Neutrophil (primary cell): ENCODE measurements at regions not wholly inside any gene's neighbourhood (a gene's known extent, or its start where the extent isn't known, plus 50 kb on each side); places are given as distances from the start of the nearest gene placed in this dataset.

Experiments used
- H3K27ac ChIP-seq: fragments of 200-600 bp; sonication (generic); 2 replicates; pipeline ENCODE4 v1.5.1; 2016; ENCODE audit warnings: mild to moderate bottlenecking, moderate library complexity
- H3K27me3 ChIP-seq: fragments of 200-600 bp; sonication (generic); 2 replicates; pipeline ENCODE4 v1.6.0; 2016; ENCODE audit warnings: mild to moderate bottlenecking
- H3K36me3 ChIP-seq: fragments of 200-600 bp; sonication (generic); 2 replicates; pipeline ENCODE4 v1.5.1; 2017
- H3K4me1 ChIP-seq, 2 experiments: fragments of 200-600 bp in 1 of 2; sonication (generic) in 1 of 2; 1 replicate in 1 of 2; 2 replicates in 1 of 2; pipeline versions ENCODE4 v1.5.1 to v1.6.1; 2013 to 2016; ENCODE audit warnings: low read depth in 1 of 2, low read length in 1 of 2, mild to moderate bottlenecking in 1 of 2, moderate library complexity in 1 of 2; ENCODE audit not compliant: control insufficient read depth in 1 of 2, insufficient read depth in 1 of 2
- H3K4me3 ChIP-seq, 2 experiments: fragments of 200-600 bp in 1 of 2; sonication (generic) in 1 of 2; 1 replicate in 1 of 2; 2 replicates in 1 of 2; pipeline ENCODE4 v1.5.1; 2013 to 2016; ENCODE audit warnings: low read depth in 1 of 2, low read length in 1 of 2, mild to moderate bottlenecking in 1 of 2, moderate library complexity in 1 of 2
- H3K9me3 ChIP-seq: fragments of 200-600 bp; sonication (generic); 2 replicates; pipeline ENCODE4 v1.5.1; 2016
- CTCF ChIP-seq: fragments of 200-600 bp; sonication (generic); IDR thresholded peaks from 2 replicates; pipeline ENCODE4 v1.5.1; 2016; ENCODE audit warnings: antibody characterized with exemption

GRCh38 chrX:39992300-39992699 lies 105.5 kb downstream of the BCOR start:
- H3K27ac ChIP-seq, result no peak overlapping the region
- no peak overlapping the region for H3K4me3 ChIP-seq
- H3K4me1 ChIP-seq, result peaks cover 0 to 3% of the 10 kb centered on the region in 2 experiments
- no peaks in the 10 kb centered on the region for H3K36me3 ChIP-seq
- no peak for TF ChIP-seq CTCF
- H3K9me3 ChIP-seq, result no peaks in the 10 kb centered on the region
- H3K27me3 ChIP-seq, result no peaks in the 10 kb centered on the region

GRCh38 chrX:39995457-39995856 lies 102.3 kb downstream of the BCOR start:
- no peak for TF ChIP-seq CTCF
- Histone ChIP-seq H3K36me3 (no peaks in the 10 kb centered on the region), H3K27ac (no peak overlapping the region)

GRCh38 chrX:39996536-39996935 lies 101.2 kb downstream of the BCOR start:
- H3K27ac ChIP-seq, result no peak overlapping the region
- H3K4me3 ChIP-seq, result no peak overlapping the region
- no peaks in the 10 kb centered on the region for H3K36me3 ChIP-seq
- no peak for TF ChIP-seq CTCF
- no peaks in the 10 kb centered on the region for H3K9me3 ChIP-seq
- H3K27me3 ChIP-seq, result no peaks in the 10 kb centered on the region
- H3K4me1 ChIP-seq, result no peaks in the 10 kb centered on the region

More at GRCh38 chrX:39995457-39995856, 102.3 kb downstream of the BCOR start:
- no peaks in the 10 kb centered on the region for H3K27me3 ChIP-seq
- no peaks in the 10 kb centered on the region for H3K9me3 ChIP-seq
- H3K4me3 ChIP-seq, result no peak overlapping the region
- peaks cover 0 to 3% of the 10 kb centered on the region in 2 experiments for H3K4me1 ChIP-seq

- Histone ChIP-seq H3K4me3 (no peak overlapping the region), H3K36me3 (no peaks in the 10 kb centered on the region), H3K9me3 (no peaks in the 10 kb centered on the region), H3K27ac (no peak overlapping the region), H3K4me1 (no peaks in the 10 kb centered on the region), H3K27me3 (no peaks in the 10 kb centered on the region)
- TF ChIP-seq CTCF, result no peak
Observed at GRCh38 chrX:39998636-39999406, 98.9 kb downstream of the BCOR start.
